Activated naive CD8-positive, alpha-beta T cell treated with anti-CD3 and anti-CD28 coated beads, Interleukin-2, amount 50 U/mL, for 24 hours (primary cell): ENCODE measurements at regions not wholly inside any gene's neighbourhood (a gene's known extent, or its start where the extent isn't known, plus 50 kb on each side); places are given as distances from the start of the nearest gene placed in this dataset.

Source experiments
- ATAC-seq: fragments of 150-1000 bp; cut with Tn5 transposase; one replicate; pipeline ENCODE4 v1.10.0; 2021
- DNase-seq: peaks from one replicate; pipeline ENCODE4 v3.0.0; 2021
- H3K27ac Mint-ChIP-seq: one replicate; pipeline ENCODE4 v1.8.0; 2021; ENCODE audit warnings: mild to moderate bottlenecking, mixed read lengths
- H3K27me3 Mint-ChIP-seq: one replicate; pipeline ENCODE4 v1.8.0; 2021; ENCODE audit warnings: mixed read lengths
- H3K36me3 Mint-ChIP-seq: one replicate; pipeline ENCODE4 v1.8.0; 2021; ENCODE audit warnings: low read depth, mixed read lengths
- H3K4me1 Mint-ChIP-seq: one replicate; pipeline ENCODE4 v1.8.0; 2021; ENCODE audit warnings: mixed read lengths
- H3K4me3 Mint-ChIP-seq: one replicate; pipeline ENCODE4 v1.8.0; 2021; ENCODE audit warnings: mild to moderate bottlenecking, moderate library complexity, mixed read lengths
- H3K9me3 Mint-ChIP-seq: one replicate; pipeline ENCODE4 v1.8.0; 2021; ENCODE audit warnings: mixed read lengths

DNA sequence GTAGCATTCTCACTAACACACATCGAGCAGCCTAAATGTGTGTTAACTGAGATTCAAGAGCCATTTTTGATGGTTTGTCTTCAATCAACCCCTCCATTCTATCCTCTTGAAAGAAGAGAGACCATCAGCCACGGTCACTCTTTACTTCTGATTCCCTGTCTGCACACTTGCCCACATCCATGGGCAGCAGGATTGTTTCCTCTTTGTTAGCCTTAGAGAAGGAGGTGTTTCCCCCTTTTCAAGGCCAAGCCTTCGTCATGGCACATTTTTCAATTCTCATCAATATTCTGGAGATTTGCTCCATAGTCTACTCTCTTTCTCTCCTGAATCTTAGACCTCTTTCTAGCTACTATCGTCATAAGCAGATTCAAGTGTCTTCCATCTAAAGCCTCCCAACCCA is 522.4 kb upstream of the NAALADL2 start:
- Mint-ChIP-seq H3K4me3 (no peak overlapping the region), H3K36me3 (no peaks in the 10 kb centered on the region), H3K9me3 (peaks cover 5% of the 10 kb centered on the region), H3K27me3 (no peaks in the 10 kb centered on the region), H3K4me1 (no peaks in the 10 kb centered on the region), H3K27ac (no peak overlapping the region)
- DNase-seq (no peak), ATAC-seq (no peak)

DNA sequence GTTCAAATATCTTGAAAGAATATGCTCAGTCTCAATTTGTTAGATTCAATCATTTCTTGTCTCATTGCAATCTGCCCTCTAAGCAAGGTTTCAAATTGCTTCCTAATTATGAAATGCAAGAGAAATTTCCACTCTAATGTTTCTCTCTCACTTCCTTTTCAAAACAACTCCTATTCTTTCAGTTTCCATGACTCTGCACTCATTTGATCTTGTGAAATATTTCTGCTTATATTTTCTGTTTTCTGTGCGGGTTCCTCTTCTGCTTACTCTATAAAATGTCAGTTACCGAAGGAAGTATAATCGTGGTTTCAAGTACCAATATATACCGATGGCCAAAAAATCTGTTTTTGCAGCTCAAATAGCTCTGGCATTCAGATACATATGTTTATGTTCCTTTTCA is 521.9 kb upstream of the NAALADL2 start:
- ATAC-seq (no peak), DNase-seq (no peak)
- Mint-ChIP-seq H3K9me3 (peaks cover 5% of the 10 kb centered on the region), H3K27me3 (no peaks in the 10 kb centered on the region), H3K36me3 (no peaks in the 10 kb centered on the region), H3K4me1 (no peaks in the 10 kb centered on the region), H3K4me3 (no peak overlapping the region), H3K27ac (no peak overlapping the region)

DNA sequence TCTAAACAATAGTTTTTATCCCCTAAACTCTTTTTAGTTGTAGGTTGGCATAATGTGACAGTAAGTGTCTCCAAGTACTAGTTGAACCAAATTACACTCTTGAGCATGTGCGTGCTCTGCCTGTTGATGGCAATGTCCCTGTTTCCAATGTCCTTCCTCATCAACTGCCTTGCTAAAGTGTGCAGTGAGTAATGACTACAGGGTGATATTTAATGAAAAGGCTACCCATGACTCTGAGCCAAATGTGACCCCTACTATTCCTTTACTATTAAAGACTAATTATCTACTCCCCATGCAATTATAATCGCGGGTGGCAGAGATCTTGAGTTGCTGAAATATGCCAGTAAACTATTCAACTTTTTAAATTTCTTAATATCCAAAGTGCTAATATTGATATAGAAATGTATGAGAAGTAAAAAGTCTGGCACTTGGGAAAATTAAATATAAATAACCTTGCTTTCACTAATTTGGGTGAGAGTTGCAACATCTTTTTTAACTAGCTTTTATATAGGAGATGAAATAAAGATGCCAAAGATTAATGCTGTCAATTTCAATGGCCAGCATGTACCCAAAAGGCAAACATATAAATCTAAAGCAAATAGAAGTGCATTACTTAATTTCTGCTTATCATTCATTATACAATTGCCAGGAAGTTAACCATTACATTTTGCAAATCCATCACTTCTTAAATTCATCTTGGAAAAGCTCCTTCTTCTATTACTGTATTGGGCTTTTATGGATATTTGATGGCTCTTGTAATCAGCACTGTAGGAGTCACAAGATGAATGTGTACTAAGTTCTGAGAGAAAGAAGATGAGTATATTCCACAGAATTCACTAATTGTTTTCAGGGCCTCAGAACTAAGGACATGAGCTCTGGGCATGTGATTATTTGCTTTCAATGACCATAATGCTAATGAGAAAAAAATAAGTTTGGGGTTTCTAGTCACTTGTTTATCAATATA is 518.2 kb upstream of the NAALADL2 start:
- Mint-ChIP-seq H3K27me3 (no peaks in the 10 kb centered on the region), H3K27ac (no peak overlapping the region), H3K4me3 (no peak overlapping the region), H3K9me3 (peaks cover 5% of the 10 kb centered on the region), H3K36me3 (no peaks in the 10 kb centered on the region), H3K4me1 (no peaks in the 10 kb centered on the region)
- ATAC-seq, result no peak
- DNase-seq, result no peak

DNA sequence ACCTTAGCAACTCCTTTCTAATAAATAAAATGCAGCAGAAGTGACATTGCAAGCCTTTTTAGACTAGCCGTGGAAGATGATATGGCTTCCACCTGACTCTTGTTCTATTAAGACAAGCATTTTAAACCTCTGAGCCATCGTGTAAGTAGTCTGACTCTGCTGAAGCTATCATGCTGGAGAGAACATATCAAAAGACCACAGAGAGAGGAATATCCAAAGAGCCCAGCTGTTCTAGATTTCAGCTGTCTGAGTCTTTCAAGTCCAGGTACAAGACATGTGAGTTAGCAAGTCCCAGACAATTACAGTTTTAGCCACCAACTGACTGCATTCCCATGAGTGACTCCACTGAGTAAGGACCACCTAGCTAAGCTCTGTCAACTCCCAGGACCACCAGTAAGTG is 517.0 kb upstream of the NAALADL2 start:
- no peak overlapping the region for H3K27ac Mint-ChIP-seq
- no peaks in the 10 kb centered on the region for H3K9me3 Mint-ChIP-seq
- H3K36me3 Mint-ChIP-seq, result no peaks in the 10 kb centered on the region
- ATAC-seq (no peak), DNase-seq (no peak)
- no peaks in the 10 kb centered on the region for H3K27me3 Mint-ChIP-seq
- H3K4me3 Mint-ChIP-seq, result no peak overlapping the region
- no peaks in the 10 kb centered on the region for H3K4me1 Mint-ChIP-seq

DNA sequence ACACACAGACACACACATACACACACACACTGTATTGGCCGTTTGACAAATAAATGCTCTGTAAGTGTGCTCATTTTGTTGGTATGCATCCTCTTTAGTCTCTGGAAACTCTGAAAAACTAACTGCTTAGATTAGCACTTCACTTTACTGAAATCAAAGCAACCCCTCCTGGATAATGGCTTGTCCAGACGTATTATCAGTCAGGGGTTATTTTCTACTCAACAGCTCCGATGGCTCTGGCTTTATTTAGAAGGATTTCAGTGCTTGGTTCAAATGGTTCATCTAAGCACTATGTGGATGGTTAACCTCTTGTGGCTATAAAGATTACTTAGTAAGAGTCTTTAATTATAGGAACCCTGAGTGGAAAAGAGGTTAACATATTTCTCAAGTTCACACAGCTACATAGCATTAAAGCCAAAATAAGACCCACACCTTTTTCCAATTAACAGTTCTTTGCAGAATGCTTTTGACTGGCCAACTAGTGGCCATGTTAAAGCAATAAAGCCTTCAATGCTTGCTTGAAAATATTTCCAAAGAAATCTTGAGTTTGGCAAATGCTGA is 516.1 kb upstream of the NAALADL2 start:
- Mint-ChIP-seq H3K36me3 (no peaks in the 10 kb centered on the region), H3K4me3 (no peak overlapping the region), H3K27me3 (no peaks in the 10 kb centered on the region), H3K9me3 (no peaks in the 10 kb centered on the region), H3K4me1 (no peaks in the 10 kb centered on the region), H3K27ac (no peak overlapping the region)
- no peak for ATAC-seq
- DNase-seq, result no peak

DNA sequence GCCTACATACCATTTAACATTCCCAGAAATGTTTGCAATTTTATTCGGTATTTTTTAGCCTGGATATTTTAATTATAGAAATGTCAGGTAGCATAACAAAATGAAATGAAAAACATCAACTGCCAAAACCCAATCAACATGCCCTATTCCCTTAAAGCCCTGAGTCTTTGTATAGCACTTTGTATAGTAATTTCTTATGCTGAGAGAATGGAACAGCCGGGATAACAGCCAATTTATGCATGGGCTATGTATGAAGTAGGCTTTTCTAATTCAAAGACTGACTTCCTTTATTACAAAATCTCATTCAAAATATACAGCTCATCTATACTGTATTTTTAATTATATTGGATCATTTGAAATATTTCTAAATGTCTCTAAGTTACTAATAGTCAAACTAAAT is 513.0 kb upstream of the NAALADL2 start:
- H3K27me3 Mint-ChIP-seq, result no peaks in the 10 kb centered on the region

DNA sequence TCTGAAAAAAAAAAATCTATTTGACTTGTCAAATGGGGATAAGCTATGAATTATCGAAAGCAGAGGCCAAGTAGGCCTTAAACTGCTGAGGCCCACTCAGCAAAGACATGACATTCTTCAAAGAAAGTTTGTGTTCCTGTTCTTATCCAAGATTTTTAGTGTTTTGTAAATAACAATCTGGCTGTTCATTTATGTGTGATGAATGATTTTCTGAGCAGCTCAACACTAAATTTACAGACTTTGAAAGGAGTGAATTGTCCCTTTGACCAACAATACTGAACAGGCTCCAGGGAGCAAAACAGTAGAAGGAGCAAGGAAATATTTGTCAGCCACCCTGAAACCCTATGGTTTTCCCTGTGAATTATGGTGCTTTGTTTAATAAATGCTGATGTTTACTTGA is 512.6 kb upstream of the NAALADL2 start:
- H3K36me3 Mint-ChIP-seq, result no peaks in the 10 kb centered on the region
- DNase-seq (no peak), ATAC-seq (no peak)
- no peaks in the 10 kb centered on the region for H3K27me3 Mint-ChIP-seq
- H3K9me3 Mint-ChIP-seq, result no peaks in the 10 kb centered on the region
- no peaks in the 10 kb centered on the region for H3K4me1 Mint-ChIP-seq
- no peak overlapping the region for H3K4me3 Mint-ChIP-seq
- no peak overlapping the region for H3K27ac Mint-ChIP-seq

More for the DNA sequence above, 513.0 kb upstream of the NAALADL2 start:
- Mint-ChIP-seq H3K4me1 (no peaks in the 10 kb centered on the region), H3K4me3 (no peak overlapping the region), H3K9me3 (no peaks in the 10 kb centered on the region), H3K27ac (no peak overlapping the region), H3K36me3 (no peaks in the 10 kb centered on the region)
- DNase-seq (no peak), ATAC-seq (no peak)

DNA sequence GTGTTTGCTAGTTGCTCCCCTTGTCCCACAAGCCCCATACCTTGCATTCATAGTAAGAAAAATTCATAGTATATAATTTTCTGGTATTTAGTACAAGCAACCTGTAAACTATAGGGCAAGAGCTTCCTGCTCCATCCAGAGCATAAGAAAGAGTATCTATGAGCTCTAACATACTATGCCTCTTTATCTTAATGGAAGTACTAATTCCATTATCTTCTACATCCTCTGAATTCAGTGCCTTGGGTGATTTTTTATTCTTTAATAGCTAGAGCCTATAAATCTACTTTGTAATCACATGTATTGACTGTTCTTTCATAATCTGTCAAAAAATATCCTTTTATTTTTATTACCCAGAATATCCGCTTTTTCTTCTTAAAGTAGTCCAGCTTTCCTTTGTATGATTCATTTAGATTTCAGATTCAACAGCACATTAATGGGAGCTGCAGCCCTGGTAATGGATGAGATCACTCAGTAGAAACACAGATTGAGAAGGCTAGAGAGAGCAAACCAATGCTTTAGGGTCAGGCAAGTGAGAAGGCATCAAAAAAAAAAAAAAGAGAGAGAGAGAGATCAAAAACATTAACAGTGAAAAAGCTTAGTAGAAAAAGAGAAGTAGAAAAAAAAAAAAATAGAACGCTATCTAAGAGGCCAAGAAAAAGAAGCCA is 511.5 kb upstream of the NAALADL2 start:
- H3K36me3 Mint-ChIP-seq, result no peaks in the 10 kb centered on the region
- H3K9me3 Mint-ChIP-seq, result no peaks in the 10 kb centered on the region

DNA sequence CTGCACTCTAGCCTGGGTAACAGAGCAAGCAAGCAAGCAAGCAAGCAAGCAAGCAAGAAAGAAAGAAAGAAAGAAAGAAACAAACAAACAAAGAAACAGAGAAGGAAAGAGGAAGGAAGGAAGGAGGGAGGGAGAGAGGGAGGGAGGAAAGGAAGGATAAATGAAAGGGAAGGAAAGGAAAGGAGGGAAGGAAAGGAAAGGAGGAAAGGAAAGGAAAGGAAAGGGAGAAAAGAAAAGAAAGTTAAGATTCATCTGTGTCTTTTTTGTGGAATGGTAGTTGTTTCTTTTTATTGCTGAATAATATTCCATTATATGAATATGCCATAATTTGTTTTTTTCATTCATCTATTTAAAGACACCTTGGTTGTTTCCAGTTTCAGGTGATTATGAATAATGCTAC is 506.9 kb upstream of the NAALADL2 start:
- Mint-ChIP-seq H3K36me3 (no peaks in the 10 kb centered on the region), H3K4me1 (no peaks in the 10 kb centered on the region)
- DNase-seq, result no peak

More for the DNA sequence above, 511.5 kb upstream of the NAALADL2 start:
- ATAC-seq, result no peak
- Mint-ChIP-seq H3K27me3 (no peaks in the 10 kb centered on the region), H3K4me3 (no peak overlapping the region), H3K4me1 (no peaks in the 10 kb centered on the region), H3K27ac (no peak overlapping the region)
- DNase-seq, result no peak

DNA sequence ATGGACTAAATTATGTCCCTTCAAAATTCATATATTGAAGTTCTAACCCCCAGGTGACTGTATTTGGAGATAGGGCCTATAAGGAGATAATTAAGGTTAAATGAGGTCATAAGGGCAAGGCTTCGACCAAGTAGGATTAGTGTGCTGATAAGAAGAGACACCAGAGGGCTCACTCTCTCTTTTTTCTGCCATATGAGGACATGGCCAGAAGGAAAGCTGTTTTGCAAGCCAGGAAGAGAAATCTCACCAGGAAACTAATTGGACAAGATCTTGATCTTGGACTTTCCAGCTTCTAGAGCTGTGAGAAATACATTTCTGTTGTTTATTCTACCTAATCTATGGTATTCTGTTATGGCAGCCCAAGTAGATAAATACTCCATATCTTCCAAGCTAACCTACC is 503.6 kb upstream of the NAALADL2 start:
- Mint-ChIP-seq H3K27ac (no peak overlapping the region), H3K4me1 (no peaks in the 10 kb centered on the region), H3K27me3 (no peaks in the 10 kb centered on the region), H3K36me3 (no peaks in the 10 kb centered on the region), H3K4me3 (no peak overlapping the region), H3K9me3 (no peaks in the 10 kb centered on the region)
- no peak for ATAC-seq
- DNase-seq, result no peak

More for the DNA sequence above, 506.9 kb upstream of the NAALADL2 start:
- no peak for ATAC-seq
- Mint-ChIP-seq H3K4me3 (no peak overlapping the region), H3K27ac (no peak overlapping the region), H3K9me3 (no peaks in the 10 kb centered on the region), H3K27me3 (no peaks in the 10 kb centered on the region)

DNA sequence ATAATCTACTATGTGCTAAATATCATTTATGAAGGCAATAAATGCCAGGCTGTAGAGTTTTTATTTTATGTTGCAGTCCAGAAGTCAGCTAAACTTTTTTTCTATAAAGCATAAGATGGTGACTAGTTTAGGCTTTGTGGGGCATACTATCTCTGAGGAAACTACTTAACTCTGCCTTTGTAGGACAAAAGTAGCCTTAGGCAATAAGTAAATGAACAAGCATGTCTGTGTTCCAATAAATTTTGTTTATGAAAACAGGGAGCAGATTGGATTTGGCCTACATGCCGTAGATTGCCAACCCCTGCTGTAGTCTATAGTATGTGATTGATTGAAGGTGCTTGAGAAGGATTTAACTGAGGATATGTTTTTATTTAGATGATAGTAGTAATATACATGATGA is 502.5 kb upstream of the NAALADL2 start:
- no peak overlapping the region for H3K27ac Mint-ChIP-seq

DNA sequence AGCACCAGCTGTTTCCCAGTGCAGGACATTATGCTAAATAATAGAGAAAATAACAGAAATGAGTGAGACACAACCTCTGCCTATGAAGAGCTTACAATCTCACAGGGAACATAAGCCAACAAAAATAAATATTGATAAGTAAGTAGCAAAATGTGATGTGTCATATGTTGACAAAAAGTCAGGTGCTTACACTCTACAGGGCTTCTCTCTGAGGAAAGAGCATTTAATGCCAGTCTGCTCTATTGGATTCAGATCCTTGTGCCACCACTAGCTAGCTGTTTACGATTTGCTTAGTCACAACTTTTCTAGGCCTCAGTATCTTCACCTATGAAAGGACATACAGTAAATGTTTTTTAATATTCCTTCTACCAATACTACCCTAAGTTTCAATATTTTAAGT is 500.9 kb upstream of the NAALADL2 start:
- ATAC-seq (no peak), DNase-seq (no peak)
- no peaks in the 10 kb centered on the region for H3K9me3 Mint-ChIP-seq
- no peaks in the 10 kb centered on the region for H3K4me1 Mint-ChIP-seq
- H3K4me3 Mint-ChIP-seq, result no peak overlapping the region
- no peaks in the 10 kb centered on the region for H3K36me3 Mint-ChIP-seq
- no peaks in the 10 kb centered on the region for H3K27me3 Mint-ChIP-seq
- no peak overlapping the region for H3K27ac Mint-ChIP-seq

More for the DNA sequence above, 502.5 kb upstream of the NAALADL2 start:
- ATAC-seq (no peak), DNase-seq (no peak)
- Mint-ChIP-seq H3K27me3 (no peaks in the 10 kb centered on the region), H3K4me1 (no peaks in the 10 kb centered on the region), H3K4me3 (no peak overlapping the region), H3K9me3 (no peaks in the 10 kb centered on the region), H3K36me3 (no peaks in the 10 kb centered on the region)

DNA sequence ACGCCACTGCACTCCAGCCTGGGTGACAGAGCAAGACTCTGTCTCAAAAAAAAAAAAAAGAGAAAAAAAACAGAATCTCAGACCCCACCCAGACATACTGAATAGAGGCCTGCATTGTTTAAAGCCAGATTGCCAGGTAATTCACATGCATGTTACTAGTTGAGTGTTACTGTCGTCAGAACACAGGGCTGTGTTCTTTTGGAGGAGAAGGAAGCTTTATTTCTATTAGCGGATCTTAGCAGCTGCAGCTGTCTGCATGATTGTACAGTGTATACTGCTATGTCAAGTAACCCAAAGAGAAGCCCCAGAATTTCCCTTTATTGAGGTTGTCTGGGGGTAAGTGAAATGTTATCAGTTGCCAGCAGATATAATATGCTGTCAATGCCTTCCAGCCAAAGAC is 496.6 kb upstream of the NAALADL2 start:
- Mint-ChIP-seq H3K27ac (no peak overlapping the region), H3K27me3 (no peaks in the 10 kb centered on the region), H3K9me3 (no peaks in the 10 kb centered on the region), H3K4me3 (no peak overlapping the region), H3K36me3 (no peaks in the 10 kb centered on the region), H3K4me1 (no peaks in the 10 kb centered on the region)
- no peak for DNase-seq
- ATAC-seq, result no peak

DNA sequence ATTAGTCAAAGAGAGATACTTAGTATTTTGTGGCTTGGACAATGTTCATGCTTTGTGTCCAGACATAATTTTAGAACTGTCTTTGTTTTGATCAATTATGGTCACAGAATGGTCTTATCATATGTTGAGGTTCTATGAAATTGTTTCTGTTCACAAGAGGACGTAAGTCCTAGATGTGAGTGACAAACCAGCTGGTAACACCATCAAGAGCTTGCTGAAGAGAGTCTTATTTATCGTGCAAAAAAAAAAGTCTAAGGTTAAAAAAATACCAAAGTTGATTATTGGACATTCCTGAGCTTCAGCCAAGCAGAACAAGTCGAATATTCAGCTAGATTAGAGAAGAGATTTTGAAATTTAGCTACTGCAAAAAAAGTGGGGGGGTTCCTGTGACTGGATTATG is 495.9 kb upstream of the NAALADL2 start:
- Mint-ChIP-seq H3K36me3 (no peaks in the 10 kb centered on the region), H3K4me1 (no peaks in the 10 kb centered on the region), H3K4me3 (no peak overlapping the region), H3K27me3 (no peaks in the 10 kb centered on the region), H3K27ac (no peak overlapping the region), H3K9me3 (no peaks in the 10 kb centered on the region)
- ATAC-seq (no peak), DNase-seq (no peak)

DNA sequence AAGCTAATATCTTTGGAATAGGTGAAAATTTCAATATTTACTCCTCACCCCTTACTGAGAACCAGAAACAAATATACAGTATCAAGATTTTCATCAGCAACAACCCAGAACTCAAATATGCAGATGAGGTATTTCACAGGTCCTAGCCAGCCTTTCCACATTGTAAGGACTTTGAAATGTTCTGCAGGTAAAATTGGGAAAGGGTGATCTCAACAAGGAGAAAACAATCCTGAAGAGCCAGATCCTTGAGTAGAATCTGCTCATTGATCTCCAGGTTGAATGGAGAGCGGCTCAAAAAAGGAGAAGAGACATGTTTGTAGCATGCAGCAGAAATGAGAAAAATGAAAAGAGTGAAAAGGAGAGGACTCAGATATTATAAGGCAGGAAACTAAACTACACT is 493.3 kb upstream of the NAALADL2 start:
- no peaks in the 10 kb centered on the region for H3K36me3 Mint-ChIP-seq
- no peak overlapping the region for H3K4me3 Mint-ChIP-seq
- no peaks in the 10 kb centered on the region for H3K27me3 Mint-ChIP-seq
- peaks cover 4% of the 10 kb centered on the region for H3K9me3 Mint-ChIP-seq
- H3K27ac Mint-ChIP-seq, result no peak overlapping the region
- ATAC-seq (no peak), DNase-seq (no peak)
- H3K4me1 Mint-ChIP-seq, result no peaks in the 10 kb centered on the region
